Type B pancreatic cell (in vitro differentiated cells): ENCODE measurements at regions not wholly inside any gene's neighbourhood (a gene's known extent, or its start where the extent isn't known, plus 50 kb on each side); places are given as distances from the start of the nearest gene placed in this dataset.

Source experiments
- DNase-seq: peaks from one replicate; pipeline ENCODE4 v3.0.0; 2021; ENCODE audit warnings: mixed read lengths; ENCODE audit not compliant: unreplicated experiment; ENCODE audit errors: extremely low spot score
- H3K27ac Mint-ChIP-seq: 2 replicates; pipeline ENCODE4 v1.8.0; 2021; ENCODE audit warnings: mild to moderate bottlenecking, mixed read lengths
- H3K27me3 Mint-ChIP-seq: 2 replicates; pipeline ENCODE4 v1.8.0; 2021; ENCODE audit warnings: mixed read lengths
- H3K36me3 Mint-ChIP-seq: 2 replicates; pipeline ENCODE4 v1.8.0; 2021; ENCODE audit warnings: mixed read lengths
- H3K4me1 Mint-ChIP-seq: one replicate; pipeline ENCODE4 v1.8.0; 2021; ENCODE audit warnings: mixed read lengths; ENCODE audit not compliant: unreplicated experiment
- H3K4me3 Mint-ChIP-seq: 2 replicates; pipeline ENCODE4 v1.8.0; 2021; ENCODE audit warnings: mild to moderate bottlenecking, mixed read lengths
- H3K9me3 Mint-ChIP-seq: 2 replicates; pipeline ENCODE4 v1.8.0; 2021; ENCODE audit warnings: mixed read lengths
- CTCF ChIP-seq: fragments of 200-600 bp; sonication (generic); conservative IDR thresholded peaks from 2 replicates; pipeline ENCODE4 v1.5.0; 2021; ENCODE audit warnings: antibody characterized with exemption, mild to moderate bottlenecking

- Mint-ChIP-seq H3K27ac (no peak overlapping the region), H3K36me3 (no peaks in the 10 kb centered on the region), H3K9me3 (peaks cover 8% of the 10 kb centered on the region), H3K4me3 (no peak overlapping the region), H3K27me3 (peaks cover 3% of the 10 kb centered on the region), H3K4me1 (peaks cover 46% of the 10 kb centered on the region)
- no peak for DNase-seq
- no peak for TF ChIP-seq CTCF
Observed at GRCh38 chr20:48335308-48336050, 492.3 kb downstream of the PREX1 start.

- no peak overlapping the region for H3K4me3 Mint-ChIP-seq
- peaks cover 46% of the 10 kb centered on the region for H3K4me1 Mint-ChIP-seq
- no peak for TF ChIP-seq CTCF
- DNase-seq: no peak
- no peaks in the 10 kb centered on the region for H3K36me3 Mint-ChIP-seq
- peaks cover 3% of the 10 kb centered on the region for H3K27me3 Mint-ChIP-seq
- no peak overlapping the region for H3K27ac Mint-ChIP-seq
- peaks cover 8% of the 10 kb centered on the region for H3K9me3 Mint-ChIP-seq
Observed at GRCh38 chr20:48333707-48334106, 494.1 kb downstream of the PREX1 start.

GRCh38 chr20:48332555-48332954 lies 495.2 kb downstream of the PREX1 start:
- Mint-ChIP-seq H3K27me3 (peaks cover 7% of the 10 kb centered on the region), H3K4me1 (peaks cover 51% of the 10 kb centered on the region), H3K4me3 (no peak overlapping the region), H3K27ac (peak overlapping the region; percentile 39), H3K36me3 (no peaks in the 10 kb centered on the region), H3K9me3 (peaks cover 8% of the 10 kb centered on the region)
- no peak for TF ChIP-seq CTCF
- no peak for DNase-seq

GRCh38 chr20:48331518-48332286 lies 496.1 kb downstream of the PREX1 start:
- peaks cover 4% of the 10 kb centered on the region for H3K9me3 Mint-ChIP-seq

More at GRCh38 chr20:48331518-48332286, 496.1 kb downstream of the PREX1 start:
- peaks cover 48% of the 10 kb centered on the region for H3K4me1 Mint-ChIP-seq
- no peaks in the 10 kb centered on the region for H3K36me3 Mint-ChIP-seq
- no peak overlapping the region for H3K4me3 Mint-ChIP-seq
- peak overlapping the region; percentile 39 for H3K27ac Mint-ChIP-seq
- DNase-seq: no peak
- no peak for TF ChIP-seq CTCF
- peaks cover 4% of the 10 kb centered on the region for H3K27me3 Mint-ChIP-seq
